Testis (tissue), 2 donors: ENCODE measurements at regions not wholly inside any gene's neighbourhood (a gene's known extent, or its start where the extent isn't known, plus 50 kb on each side); places are given as distances from the start of the nearest gene placed in this dataset.

Experiments used
- DNase-seq: peaks from one replicate; pipeline ENCODE4 v3.0.0-alpha.2; 2019
- H3K27ac ChIP-seq, 2 donors: fragments of 200-600 bp; sonication (generic); one replicate each; pipeline ENCODE4 v1.5.1; 2019
- H3K27me3 ChIP-seq: fragments of 200-600 bp; sonication (generic); one replicate; pipeline ENCODE4 v1.5.1; 2019
- H3K36me3 ChIP-seq: fragments of 200-600 bp; sonication (generic); one replicate; pipeline ENCODE4 v1.5.1; 2017; ENCODE audit warnings: low read depth; ENCODE audit errors: missing control alignments
- H3K4me1 ChIP-seq: fragments of 200-600 bp; sonication (generic); one replicate; pipeline ENCODE4 v1.5.1; 2019
- H3K4me3 ChIP-seq, 2 donors: fragments of 200-600 bp; sonication (generic); one replicate each; pipeline ENCODE4 v1.5.1; 2017 to 2019
- H3K9me3 ChIP-seq: fragments of 200-600 bp; sonication (generic); one replicate; pipeline ENCODE4 v1.5.1; 2017
- POLR2A ChIP-seq: fragments of 450-650 bp; IDR thresholded peaks from one replicate; pipeline ENCODE4 v1.6.1; 2017; ENCODE audit warnings: antibody characterized with exemption, mild to moderate bottlenecking, moderate library complexity
- WGBS, 2 donors: methylation state at CpG; one replicate each; pipeline ENCODE4 v1.1.5; 2018; 5-methylcytosine and 5-hydroxymethylcytosine counted together
- intact Hi-C: fragments of 100-400 bp; cut with DNase I; formaldehyde crosslinking; loops from one replicate; pipeline ENCODE4 v1.15.1; 2023; ENCODE audit warnings: low total_unique reads
- TF ChIP-seq, protein P1 (sequence below), 3 experiments: fragments of 450-650 bp in 2 of 3; fragments of 200-600 bp in 1 of 3; sonication (generic) in 1 of 3; IDR thresholded peaks; one replicate each; pipeline ENCODE4 v1.5.1; 2016 to 2019; ENCODE audit warnings: antibody characterized with exemption in 3 of 3, mild to moderate bottlenecking in 2 of 3, moderate library complexity in 1 of 3

DNA sequence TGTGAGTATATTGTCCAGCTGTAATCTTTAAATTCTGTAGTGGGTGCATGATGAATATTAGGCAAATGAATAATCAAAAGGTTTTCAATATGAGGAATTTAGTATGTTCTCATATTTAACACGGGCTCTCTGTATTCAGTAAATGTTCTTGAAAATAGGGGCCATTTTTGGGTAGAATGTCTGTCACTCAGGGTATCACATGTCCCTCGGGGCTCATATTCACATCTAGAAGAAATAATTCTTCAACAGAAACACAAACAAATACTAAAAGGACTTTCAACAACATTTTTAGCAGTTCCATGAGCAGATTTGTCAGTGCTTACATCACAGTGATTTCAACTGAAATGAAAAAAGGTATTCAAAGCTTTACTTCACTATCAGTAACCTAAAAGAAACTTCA lies 1388.4 kb upstream of the MIR17HG start:
- H3K27ac ChIP-seq, result no peak overlapping the region
- H3K36me3 ChIP-seq, result no peaks in the 10 kb centered on the region
- no peak for DNase-seq
- H3K9me3 ChIP-seq, result no peaks in the 10 kb centered on the region
- TF ChIP-seq POLR2A, result no peak
- TF ChIP-seq, protein P1, sequence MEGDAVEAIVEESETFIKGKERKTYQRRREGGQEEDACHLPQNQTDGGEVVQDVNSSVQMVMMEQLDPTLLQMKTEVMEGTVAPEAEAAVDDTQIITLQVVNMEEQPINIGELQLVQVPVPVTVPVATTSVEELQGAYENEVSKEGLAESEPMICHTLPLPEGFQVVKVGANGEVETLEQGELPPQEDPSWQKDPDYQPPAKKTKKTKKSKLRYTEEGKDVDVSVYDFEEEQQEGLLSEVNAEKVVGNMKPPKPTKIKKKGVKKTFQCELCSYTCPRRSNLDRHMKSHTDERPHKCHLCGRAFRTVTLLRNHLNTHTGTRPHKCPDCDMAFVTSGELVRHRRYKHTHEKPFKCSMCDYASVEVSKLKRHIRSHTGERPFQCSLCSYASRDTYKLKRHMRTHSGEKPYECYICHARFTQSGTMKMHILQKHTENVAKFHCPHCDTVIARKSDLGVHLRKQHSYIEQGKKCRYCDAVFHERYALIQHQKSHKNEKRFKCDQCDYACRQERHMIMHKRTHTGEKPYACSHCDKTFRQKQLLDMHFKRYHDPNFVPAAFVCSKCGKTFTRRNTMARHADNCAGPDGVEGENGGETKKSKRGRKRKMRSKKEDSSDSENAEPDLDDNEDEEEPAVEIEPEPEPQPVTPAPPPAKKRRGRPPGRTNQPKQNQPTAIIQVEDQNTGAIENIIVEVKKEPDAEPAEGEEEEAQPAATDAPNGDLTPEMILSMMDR (IDR thresholded peaks at IDR 0.05), result no peak
- intact Hi-C loops, result no loop called here
- no peaks in the 10 kb centered on the region for H3K4me1 ChIP-seq
- WGBS, 2 donors, result 81 to 90% methylated on average over 2 of the region's 2 CpGs
- H3K4me3 ChIP-seq, result no peak overlapping the region
- H3K27me3 ChIP-seq, result no peaks in the 10 kb centered on the region

- H3K4me3 ChIP-seq, result no peak overlapping the region
- H3K36me3 ChIP-seq, result no peaks in the 10 kb centered on the region
- 89 to 93% methylated on average over 1 of the region's 1 CpG for WGBS, 2 donors
- H3K27ac ChIP-seq, result no peak overlapping the region
- H3K9me3 ChIP-seq, result no peaks in the 10 kb centered on the region
- no peak for DNase-seq
- no peaks in the 10 kb centered on the region for H3K4me1 ChIP-seq
- intact Hi-C loops, result no loop called here
- TF ChIP-seq, protein P1 (IDR thresholded peaks at IDR 0.05), result no peak
- no peak for TF ChIP-seq POLR2A
- H3K27me3 ChIP-seq, result no peaks in the 10 kb centered on the region
Measured at GRCh38 chr13:89965252-89965651, 1382.2 kb upstream of the MIR17HG start.

GRCh38 chr13:89966524-89966923 lies 1381.0 kb upstream of the MIR17HG start:
- 84 to 86% methylated on average over 5 of the region's 5 CpGs for WGBS, 2 donors
- intact Hi-C loops, result no loop called here

GRCh38 chr13:89967701-89968100 lies 1379.8 kb upstream of the MIR17HG start:
- 70 to 89% methylated on average over 2 of the region's 2 CpGs for WGBS, 2 donors
- intact Hi-C loops, result no loop called here

More at GRCh38 chr13:89966524-89966923, 1381.0 kb upstream of the MIR17HG start:
- DNase-seq, result no peak
- Histone ChIP-seq H3K4me1 (no peaks in the 10 kb centered on the region), H3K36me3 (no peaks in the 10 kb centered on the region), H3K27me3 (no peaks in the 10 kb centered on the region), H3K27ac (no peak overlapping the region), H3K4me3 (no peak overlapping the region), H3K9me3 (no peaks in the 10 kb centered on the region)
- TF ChIP-seq, protein P1 (IDR thresholded peaks at IDR 0.05), result no peak
- no peak for TF ChIP-seq POLR2A

GRCh38 chr13:89968470-89968869 lies 1379.0 kb upstream of the MIR17HG start:
- WGBS, 2 donors, result 38 to 50% methylated on average over 2 of the region's 2 CpGs
- H3K4me3 ChIP-seq, result no peak overlapping the region
- H3K4me1 ChIP-seq, result no peaks in the 10 kb centered on the region
- no peak for DNase-seq
- no peaks in the 10 kb centered on the region for H3K27me3 ChIP-seq
- no peaks in the 10 kb centered on the region for H3K9me3 ChIP-seq
- TF ChIP-seq POLR2A, result no peak
- TF ChIP-seq, protein P1 (IDR thresholded peaks at IDR 0.05), result no peak
- no peak overlapping the region for H3K27ac ChIP-seq
- no peaks in the 10 kb centered on the region for H3K36me3 ChIP-seq
- intact Hi-C loops, result no loop called here

More at GRCh38 chr13:89967701-89968100, 1379.8 kb upstream of the MIR17HG start:
- Histone ChIP-seq H3K4me1 (no peaks in the 10 kb centered on the region), H3K4me3 (no peak overlapping the region), H3K27ac (no peak overlapping the region), H3K9me3 (no peaks in the 10 kb centered on the region), H3K36me3 (no peaks in the 10 kb centered on the region), H3K27me3 (no peaks in the 10 kb centered on the region)
- no peak for DNase-seq
- no peak for TF ChIP-seq POLR2A
- TF ChIP-seq, protein P1 (IDR thresholded peaks at IDR 0.05), result no peak
